BJ (cell line): ENCODE measurements at regions not wholly inside any gene's neighbourhood (a gene's known extent, or its start where the extent isn't known, plus 50 kb on each side); places are given as distances from the start of the nearest gene placed in this dataset.

Experiments used
- CTCF ChIA-PET: fragments of 350-600 bp; formaldehyde crosslinking; extraction: SDS; loops from one replicate; lab custom pipeline; 2021; ENCODE audit warnings: antibody characterized with exemption, inconsistent platforms; lab: Yijun Ruan, JAX
- POLR2A ChIA-PET: fragments of 300-600 bp; sonication (Branson Sonifier 250); formaldehyde crosslinking; extraction: SDS; loops from one replicate; lab custom pipeline; 2021; ENCODE audit warnings: antibody characterized with exemption; lab: Charles Lee
- DNase-seq: peaks from one replicate; pipeline ENCODE4 v3.0.0-alpha.2; 2011; ENCODE audit warnings: low read depth
- H3K27me3 ChIP-seq: 2 replicates; pipeline ENCODE4 v1.6.0; 2011; ENCODE audit warnings: low read length; ENCODE audit not compliant: control insufficient read depth, insufficient read depth
- H3K36me3 ChIP-seq: 2 replicates; pipeline ENCODE4 v1.5.1; 2011; ENCODE audit warnings: low read length; ENCODE audit not compliant: control insufficient read depth, insufficient read depth
- H3K4me3 ChIP-seq: 2 replicates; pipeline ENCODE4 v1.5.1; 2011; ENCODE audit warnings: low read depth, mild to moderate bottlenecking, control low read depth, low read length
- TF ChIP-seq, protein P1 (sequence below): IDR thresholded peaks from 2 replicates; pipeline ENCODE4 v1.5.1; 2011; ENCODE audit warnings: low read depth, mild to moderate bottlenecking, control low read depth, inconsistent platforms, low read length, moderate library complexity; ENCODE audit not compliant: insufficient read depth

- ChIA-PET CTCF (interaction anchor here (0.6 to 1.5 kb wide), 4 partner anchors 13 to 444 kb away, joined by 4 to 8 read pairs (median 5); no protein-coding TSS in a partner anchor), POLR2A (no interaction called here)
- no peaks in the 10 kb centered on the region for H3K27me3 ChIP-seq
- no peak for DNase-seq
- TF ChIP-seq, protein P1, sequence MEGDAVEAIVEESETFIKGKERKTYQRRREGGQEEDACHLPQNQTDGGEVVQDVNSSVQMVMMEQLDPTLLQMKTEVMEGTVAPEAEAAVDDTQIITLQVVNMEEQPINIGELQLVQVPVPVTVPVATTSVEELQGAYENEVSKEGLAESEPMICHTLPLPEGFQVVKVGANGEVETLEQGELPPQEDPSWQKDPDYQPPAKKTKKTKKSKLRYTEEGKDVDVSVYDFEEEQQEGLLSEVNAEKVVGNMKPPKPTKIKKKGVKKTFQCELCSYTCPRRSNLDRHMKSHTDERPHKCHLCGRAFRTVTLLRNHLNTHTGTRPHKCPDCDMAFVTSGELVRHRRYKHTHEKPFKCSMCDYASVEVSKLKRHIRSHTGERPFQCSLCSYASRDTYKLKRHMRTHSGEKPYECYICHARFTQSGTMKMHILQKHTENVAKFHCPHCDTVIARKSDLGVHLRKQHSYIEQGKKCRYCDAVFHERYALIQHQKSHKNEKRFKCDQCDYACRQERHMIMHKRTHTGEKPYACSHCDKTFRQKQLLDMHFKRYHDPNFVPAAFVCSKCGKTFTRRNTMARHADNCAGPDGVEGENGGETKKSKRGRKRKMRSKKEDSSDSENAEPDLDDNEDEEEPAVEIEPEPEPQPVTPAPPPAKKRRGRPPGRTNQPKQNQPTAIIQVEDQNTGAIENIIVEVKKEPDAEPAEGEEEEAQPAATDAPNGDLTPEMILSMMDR = peak; percentile 61
- no peak overlapping the region for H3K4me3 ChIP-seq
- no peaks in the 10 kb centered on the region for H3K36me3 ChIP-seq
Observed at GRCh38 chr10:5293691-5294550, 70.8 kb upstream of the UCN3 start.

GRCh38 chr10:5297466-5297865 lies 67.3 kb upstream of the UCN3 start:
- DNase-seq = no peak
- Histone ChIP-seq H3K27me3 (no peaks in the 10 kb centered on the region), H3K4me3 (no peak overlapping the region), H3K36me3 (no peaks in the 10 kb centered on the region)
- TF ChIP-seq, protein P1 = no peak
- ChIA-PET POLR2A (no interaction called here), CTCF (no interaction called here)

DNA sequence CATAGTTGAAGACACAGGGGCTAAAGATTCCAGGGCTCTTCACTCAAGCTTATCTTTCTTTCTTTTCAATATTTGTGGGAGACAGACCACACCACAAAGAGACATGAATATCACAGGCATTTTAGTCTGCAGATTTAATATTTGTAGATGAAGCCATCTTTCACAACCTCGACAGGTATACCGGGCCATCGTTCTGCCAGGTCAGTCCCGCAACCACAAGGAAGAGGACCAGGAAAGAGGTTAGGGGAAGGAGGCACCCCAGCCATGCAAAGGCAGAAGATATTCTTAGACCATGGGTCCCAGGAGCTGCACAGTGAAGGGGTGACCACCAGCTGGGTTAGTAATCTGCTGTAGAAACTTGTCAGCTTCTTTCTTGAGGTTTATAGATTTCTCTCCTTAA lies 66.8 kb upstream of the UCN3 start:
- TF ChIP-seq, protein P1 = no peak
- H3K27me3 ChIP-seq = no peaks in the 10 kb centered on the region
- POLR2A ChIA-PET = no interaction called here
- no peak for DNase-seq
- CTCF ChIA-PET = no interaction called here
- no peak overlapping the region for H3K4me3 ChIP-seq
- H3K36me3 ChIP-seq = no peaks in the 10 kb centered on the region

GRCh38 chr10:5299950-5300349 lies 64.8 kb upstream of the UCN3 start:
- no peaks in the 10 kb centered on the region for H3K36me3 ChIP-seq
- POLR2A ChIA-PET = no interaction called here
- CTCF ChIA-PET = interaction anchor here (0.6 to 1.6 kb wide), 4 partner anchors 9 to 452 kb away, joined by 3 to 9 read pairs (median 3); no protein-coding TSS in a partner anchor
- no peak overlapping the region for H3K4me3 ChIP-seq
- H3K27me3 ChIP-seq = no peaks in the 10 kb centered on the region
- no peak for DNase-seq
- TF ChIP-seq, protein P1 = no peak

- no peak for DNase-seq
- H3K36me3 ChIP-seq = no peaks in the 10 kb centered on the region
- TF ChIP-seq, protein P1 = no peak
- no peak overlapping the region for H3K4me3 ChIP-seq
- ChIA-PET CTCF (interaction anchor here (1.7 kb wide), 1 partner anchor 454 kb away, joined by 8 read pairs; no protein-coding TSS in a partner anchor), POLR2A (no interaction called here)
- H3K27me3 ChIP-seq = no peaks in the 10 kb centered on the region
Observed at GRCh38 chr10:5303504-5303903, 61.3 kb upstream of the UCN3 start.
